HS-5 (cell line): ENCODE measurements at regions not wholly inside any gene's neighbourhood (a gene's known extent, or its start where the extent isn't known, plus 50 kb on each side); places are given as distances from the start of the nearest gene placed in this dataset.

Source experiments
- DNase-seq: peaks from one replicate; pipeline ENCODE4 v3.0.0-alpha.2; 2012; ENCODE audit warnings: low read depth

GRCh38 chr4:104677116-104677515 lies 182.4 kb upstream of the CXXC4 start:
- DNase-seq, result no peak

DNA sequence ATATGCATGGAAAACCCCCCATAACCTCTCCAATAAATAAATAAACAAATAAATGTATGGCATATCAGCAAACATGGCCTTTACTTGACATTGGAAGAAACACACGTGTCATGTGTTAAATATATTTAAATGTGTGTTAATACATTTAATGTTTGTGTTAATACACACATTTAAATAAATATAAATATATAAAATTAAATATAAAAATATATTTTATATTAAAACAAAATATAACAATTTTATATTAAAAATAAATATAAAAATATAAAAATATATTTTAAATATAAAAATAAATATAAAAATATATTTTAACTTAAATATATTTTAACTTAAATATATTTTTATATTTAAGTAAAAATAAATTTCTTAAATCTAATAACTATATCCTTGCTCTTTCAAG lies 187.6 kb upstream of the CXXC4 start:
- no peak for DNase-seq

GRCh38 chr4:104693601-104694201 lies 199.0 kb upstream of the CXXC4 start:
- peak; percentile 2 for DNase-seq

GRCh38 chr4:104716584-104716983 lies 221.9 kb upstream of the CXXC4 start:
- DNase-seq, result no peak

- DNase-seq, result no peak
These were observed 225.0 kb upstream of the CXXC4 start for GRCh38 chr4:104719539-104720230.

DNA sequence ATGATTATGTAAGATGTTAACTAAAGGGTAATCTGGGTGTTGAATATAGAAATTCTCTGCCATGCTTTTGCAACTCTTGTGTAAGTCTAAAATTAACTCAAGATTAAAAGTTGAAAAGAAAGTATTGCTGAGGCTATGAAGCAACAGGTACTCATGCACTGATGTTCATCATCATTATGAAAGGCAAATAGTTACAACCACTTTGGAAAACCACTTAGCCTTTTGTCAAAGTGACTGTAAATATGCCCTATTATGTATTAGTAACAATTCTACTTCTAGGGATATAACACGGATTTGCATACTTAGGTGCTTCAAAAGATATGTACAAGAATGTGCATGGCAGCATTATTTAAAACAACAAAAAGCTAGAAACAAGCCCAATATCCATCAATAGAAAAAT lies 227.8 kb upstream of the CXXC4 start:
- DNase-seq, result no peak

DNA sequence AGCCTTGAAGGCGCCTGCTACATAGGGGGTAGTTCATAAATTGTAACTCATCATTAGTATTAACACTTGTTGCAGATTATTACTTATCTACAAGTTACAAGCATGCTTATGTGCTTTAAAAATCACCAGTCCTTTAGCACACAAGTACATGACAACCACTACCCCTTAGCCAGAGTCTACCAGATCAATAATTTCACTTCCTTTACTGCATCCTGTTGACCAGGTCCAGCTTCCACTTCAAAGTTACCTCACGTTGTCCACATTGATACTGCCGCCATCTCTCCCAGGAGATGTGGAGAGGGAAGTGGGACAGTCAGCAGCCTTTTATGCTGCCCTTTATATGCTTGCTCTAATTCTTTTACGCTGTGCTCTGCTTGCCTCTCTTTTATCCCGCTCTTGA lies 231.3 kb upstream of the CXXC4 start:
- DNase-seq, result no peak

GRCh38 chr4:104727643-104728042 lies 232.9 kb upstream of the CXXC4 start:
- DNase-seq, result no peak

GRCh38 chr4:104728380-104729122 lies 233.9 kb upstream of the CXXC4 start:
- DNase-seq, result peak; percentile 70

- DNase-seq, result no peak
These were observed 238.1 kb upstream of the CXXC4 start for GRCh38 chr4:104732766-104733165.

DNA sequence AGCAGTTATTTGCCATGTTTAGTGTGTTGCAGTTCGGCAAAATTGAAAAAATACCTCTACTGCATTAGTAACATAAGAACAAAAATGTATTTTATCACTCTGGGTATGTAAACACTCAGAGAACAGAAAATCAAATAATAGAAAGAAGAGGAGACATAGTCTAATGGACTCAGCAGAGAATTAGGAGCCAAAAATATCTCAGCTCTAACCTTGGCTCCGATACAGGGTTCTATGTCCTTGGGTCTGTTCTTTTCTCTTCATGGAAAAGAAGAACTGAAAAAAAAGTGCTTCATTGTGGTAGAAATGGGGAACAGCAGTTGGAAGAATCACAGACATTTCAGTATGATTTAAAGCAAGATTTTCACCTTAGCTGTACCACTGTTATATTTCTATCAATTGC lies 240.5 kb upstream of the CXXC4 start:
- DNase-seq, result no peak

GRCh38 chr4:104740161-104740560 lies 245.5 kb upstream of the CXXC4 start:
- no peak for DNase-seq

DNA sequence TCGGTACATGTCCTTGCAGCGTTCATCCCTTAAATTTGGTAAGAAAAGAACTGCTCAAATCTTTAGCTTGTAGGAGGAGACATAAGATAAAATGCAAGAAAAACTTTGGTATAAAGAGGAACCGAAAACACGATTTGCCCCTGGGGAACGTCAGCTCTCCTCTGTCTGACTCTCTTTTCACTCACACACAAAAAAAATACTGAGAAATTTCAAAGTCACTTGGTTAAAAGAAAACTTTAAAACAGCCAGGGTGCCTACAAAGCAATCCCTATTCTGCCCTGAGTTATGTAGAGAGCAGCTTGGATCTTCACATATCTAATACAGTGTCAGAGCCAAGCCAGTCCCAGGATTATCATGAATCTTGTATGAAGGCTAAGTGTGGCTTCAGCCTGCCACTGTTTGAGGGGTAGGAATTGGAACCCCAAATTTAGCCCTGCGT lies 248.5 kb upstream of the CXXC4 start:
- no peak for DNase-seq

- no peak for DNase-seq
These were observed 252.9 kb upstream of the CXXC4 start for GRCh38 chr4:104747635-104748034.

GRCh38 chr4:104749062-104749461 lies 254.4 kb upstream of the CXXC4 start:
- no peak for DNase-seq

GRCh38 chr4:104750008-104750407 lies 255.3 kb upstream of the CXXC4 start:
- DNase-seq, result no peak

GRCh38 chr4:104751468-104751867 lies 256.8 kb upstream of the CXXC4 start:
- no peak for DNase-seq

- DNase-seq, result no peak
These were observed 257.6 kb upstream of the CXXC4 start for GRCh38 chr4:104752337-104752736.

DNA sequence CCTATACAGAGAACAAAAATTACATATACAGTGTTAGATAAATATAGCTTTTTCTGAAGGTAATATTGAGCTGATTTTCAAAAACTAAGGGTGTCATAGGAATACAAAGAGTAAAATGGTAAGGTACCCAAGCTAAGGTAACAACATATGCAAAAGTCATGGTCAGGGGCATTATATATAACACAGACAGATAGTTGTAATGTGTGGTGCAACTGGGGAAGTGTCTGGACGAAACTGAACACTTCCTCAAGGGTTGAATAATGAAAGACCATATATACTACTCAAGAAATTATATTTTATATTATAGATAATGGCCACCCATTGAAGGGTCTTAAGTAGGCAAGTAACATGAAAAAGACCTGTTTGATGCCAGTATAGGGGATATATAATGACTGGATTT lies 262.1 kb upstream of the CXXC4 start:
- no peak for DNase-seq

GRCh38 chr4:104758574-104758973 lies 263.9 kb upstream of the CXXC4 start:
- DNase-seq, result no peak

GRCh38 chr4:104763554-104764222 lies 269.0 kb upstream of the CXXC4 start:
- no peak for DNase-seq

DNA sequence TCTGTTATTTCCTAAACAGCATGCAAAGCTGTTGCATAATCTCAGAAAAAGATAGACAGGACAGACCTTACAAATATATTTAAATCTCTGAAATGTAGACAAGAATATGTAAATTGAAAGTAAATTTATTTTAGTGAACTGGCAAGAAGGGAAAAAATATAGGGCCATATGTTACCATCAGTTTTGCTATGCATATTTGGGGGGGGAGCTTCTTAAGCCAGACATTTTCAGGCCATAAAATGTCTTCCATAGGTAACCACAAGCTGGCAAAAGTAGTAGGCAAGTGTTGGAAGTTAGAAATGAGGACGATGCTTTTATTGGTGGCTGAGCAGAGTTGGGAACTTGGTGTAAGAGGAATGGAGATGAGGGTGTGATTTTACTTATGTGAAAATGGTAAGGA lies 272.0 kb upstream of the CXXC4 start:
- no peak for DNase-seq

GRCh38 chr4:104772849-104773248 lies 278.2 kb upstream of the CXXC4 start:
- DNase-seq, result no peak
